Loucy (cell line): ENCODE measurements at regions not wholly inside any gene's neighbourhood (a gene's known extent, or its start where the extent isn't known, plus 50 kb on each side); places are given as distances from the start of the nearest gene placed in this dataset.

ENCODE experiments used
- EZH2phosphoT487 ChIP-seq: fragments of 200-600 bp; IDR thresholded peaks from 2 replicates; pipeline ENCODE4 v1.6.1; 2018; ENCODE audit warnings: antibody characterized with exemption, mild to moderate bottlenecking, moderate library complexity, borderline replicate concordance
- TF ChIP-seq, protein P1 (sequence below): fragments of 200-600 bp; sonication (generic); conservative IDR thresholded peaks from 2 replicates; pipeline ENCODE4 v1.5.1; 2014; ENCODE audit warnings: mild to moderate bottlenecking, antibody characterized with exemption, low read length

DNA sequence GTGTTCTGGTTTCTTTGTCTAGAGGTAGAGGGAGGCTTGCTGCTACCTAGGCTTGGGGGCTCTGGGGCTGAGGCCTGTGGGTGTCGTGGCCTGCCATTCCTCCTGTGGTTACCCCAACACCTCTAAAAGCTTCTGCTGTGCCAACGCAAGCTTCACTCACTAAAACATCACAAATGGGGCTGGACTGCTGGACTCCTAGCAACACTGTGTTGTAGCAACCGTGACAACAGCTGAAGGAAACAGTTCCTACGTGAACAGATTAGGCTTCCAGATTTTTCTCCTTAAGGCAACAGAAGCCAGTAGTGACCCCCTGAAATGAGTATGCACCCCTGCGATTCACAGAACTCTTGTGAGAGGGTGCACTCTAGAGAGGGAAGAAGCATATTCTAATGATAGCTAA, 138.3 kb upstream of the TEX13D start:
- TF ChIP-seq, protein P1, sequence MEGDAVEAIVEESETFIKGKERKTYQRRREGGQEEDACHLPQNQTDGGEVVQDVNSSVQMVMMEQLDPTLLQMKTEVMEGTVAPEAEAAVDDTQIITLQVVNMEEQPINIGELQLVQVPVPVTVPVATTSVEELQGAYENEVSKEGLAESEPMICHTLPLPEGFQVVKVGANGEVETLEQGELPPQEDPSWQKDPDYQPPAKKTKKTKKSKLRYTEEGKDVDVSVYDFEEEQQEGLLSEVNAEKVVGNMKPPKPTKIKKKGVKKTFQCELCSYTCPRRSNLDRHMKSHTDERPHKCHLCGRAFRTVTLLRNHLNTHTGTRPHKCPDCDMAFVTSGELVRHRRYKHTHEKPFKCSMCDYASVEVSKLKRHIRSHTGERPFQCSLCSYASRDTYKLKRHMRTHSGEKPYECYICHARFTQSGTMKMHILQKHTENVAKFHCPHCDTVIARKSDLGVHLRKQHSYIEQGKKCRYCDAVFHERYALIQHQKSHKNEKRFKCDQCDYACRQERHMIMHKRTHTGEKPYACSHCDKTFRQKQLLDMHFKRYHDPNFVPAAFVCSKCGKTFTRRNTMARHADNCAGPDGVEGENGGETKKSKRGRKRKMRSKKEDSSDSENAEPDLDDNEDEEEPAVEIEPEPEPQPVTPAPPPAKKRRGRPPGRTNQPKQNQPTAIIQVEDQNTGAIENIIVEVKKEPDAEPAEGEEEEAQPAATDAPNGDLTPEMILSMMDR = no peak
- TF ChIP-seq EZH2phosphoT487 = no peak
